ENCODE measurements at regions not wholly inside any gene's neighbourhood (a gene's known extent, or its start where the extent isn't known, plus 50 kb on each side); places are given as distances from the start of the nearest gene placed in this dataset.

GRCh38 chr16:8084302-8084701 is 506.0 kb downstream of the TMEM114 start:
- ChIA-PET CTCF (no interaction called here), POLR2A (no interaction called here)
- 80% methylated on average over 1 of the region's 1 CpG for WGBS (ENCODE audit: insufficient coverage)
- H3K4me3 ChIP-seq (ENCODE audit: control extremely low read depth in 1 of 5, extremely low read depth in 1 of 5, insufficient read depth in 1 of 5, low read depth in 2 of 5, low read length in 4 of 5): no peak overlapping the region
- H3K27ac ChIP-seq (ENCODE audit: low read length in 2 of 2): no peak overlapping the region
- H3K27me3 Mint-ChIP-seq: no peaks in the 10 kb centered on the region
- H3K4me3 Mint-ChIP-seq: no peak overlapping the region
- no peak overlapping the region for H3K4me2 ChIP-seq (replicated peaks; ENCODE audit: low read depth, low read length, poor library complexity, severe bottlenecking)
- H3K27me3 ChIP-seq (replicated peaks in 1 of 4; ENCODE audit: control extremely low read depth in 1 of 4, control insufficient read depth in 3 of 4, insufficient read depth in 4 of 4, low read length in 3 of 4): no peaks in the 10 kb centered on the region
- intact Hi-C loops (cut with micrococcal nuclease): no loop called here
- H4K20me1 ChIP-seq (ENCODE audit: control insufficient read depth, insufficient read depth, low read length, poor library complexity, severe bottlenecking): no peaks in the 10 kb centered on the region
- no peak for DNase-seq
- H2AFZ ChIP-seq (ENCODE audit: insufficient read depth, low read depth, low read length, poor library complexity, severe bottlenecking): no peak overlapping the region
- H3K36me3 ChIP-seq (replicated peaks in 1 of 2; ENCODE audit: control extremely low read depth in 1 of 2, control insufficient read depth in 1 of 2, extremely low read depth in 1 of 2, insufficient read depth in 2 of 2, low read length in 1 of 2): no peaks in the 10 kb centered on the region
- no peaks in the 10 kb centered on the region for H3K4me1 ChIP-seq (ENCODE audit: control insufficient read depth in 2 of 2, insufficient read depth in 2 of 2, low read length in 2 of 2)
- TF ChIP-seq CTCF (IDR thresholded peaks at IDR 0.05) (no peak), EZH2 (IDR thresholded peaks at IDR 0.05; ENCODE audit: borderline replicate concordance, insufficient read depth, low read depth, low read length, poor library complexity, severe bottlenecking) (no peak)
- peaks cover 3% of the 10 kb centered on the region for H3K9me3 Mint-ChIP-seq (ENCODE audit: insufficient read depth)
- H3K9me3 ChIP-seq (ENCODE audit: control extremely low read depth in 1 of 3, control insufficient read depth in 2 of 3, insufficient read depth in 1 of 3, low read length in 2 of 3): no peaks in the 10 kb centered on the region
- no peaks in the 10 kb centered on the region for H3K4me1 Mint-ChIP-seq
- H3K27ac Mint-ChIP-seq: no peak overlapping the region
- ATAC-seq (ENCODE audit: low read depth): no peak
- H3K79me2 ChIP-seq (ENCODE audit: control insufficient read depth, insufficient read depth, low read length): no peaks in the 10 kb centered on the region
- no peak overlapping the region for H3K9ac ChIP-seq (ENCODE audit: low read length)

DNA sequence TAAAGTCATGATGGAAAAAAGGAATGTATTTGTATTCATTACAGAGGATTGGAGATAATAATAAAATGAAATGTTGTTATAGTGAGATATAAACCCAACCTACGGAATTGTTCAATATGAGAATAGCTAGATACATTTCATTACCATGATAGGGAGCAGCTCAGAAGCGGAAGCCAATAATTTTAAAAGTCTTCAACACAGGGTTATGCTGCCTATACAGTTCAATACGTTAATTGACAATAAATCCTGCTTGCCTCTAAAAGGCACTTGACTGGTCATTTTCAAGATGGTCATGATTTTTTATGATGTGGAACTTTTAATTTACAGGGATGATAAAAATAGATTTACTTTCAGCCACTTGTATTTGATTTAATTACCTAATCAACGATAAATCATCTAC is 506.8 kb downstream of the TMEM114 start:
- Mint-ChIP-seq H3K27ac (no peak overlapping the region), H3K27me3 (no peaks in the 10 kb centered on the region), H3K9me3 (ENCODE audit: insufficient read depth) (peaks cover 3% of the 10 kb centered on the region), H3K4me1 (no peaks in the 10 kb centered on the region), H3K4me3 (no peak overlapping the region)
- Histone ChIP-seq H3K4me3 (ENCODE audit: control extremely low read depth in 1 of 5, extremely low read depth in 1 of 5, insufficient read depth in 1 of 5, low read depth in 2 of 5, low read length in 4 of 5) (no peak overlapping the region), H3K36me3 (replicated peaks in 1 of 2; ENCODE audit: control extremely low read depth in 1 of 2, control insufficient read depth in 1 of 2, extremely low read depth in 1 of 2, insufficient read depth in 2 of 2, low read length in 1 of 2) (no peaks in the 10 kb centered on the region), H3K9ac (ENCODE audit: low read length) (no peak overlapping the region), H3K9me3 (ENCODE audit: control extremely low read depth in 1 of 3, control insufficient read depth in 2 of 3, insufficient read depth in 1 of 3, low read length in 2 of 3) (no peaks in the 10 kb centered on the region), H3K27me3 (replicated peaks in 1 of 4; ENCODE audit: control extremely low read depth in 1 of 4, control insufficient read depth in 3 of 4, insufficient read depth in 4 of 4, low read length in 3 of 4) (no peaks in the 10 kb centered on the region), H3K79me2 (ENCODE audit: control insufficient read depth, insufficient read depth, low read length) (no peaks in the 10 kb centered on the region), H4K20me1 (ENCODE audit: control insufficient read depth, insufficient read depth, low read length, poor library complexity, severe bottlenecking) (no peaks in the 10 kb centered on the region), H3K27ac (ENCODE audit: low read length in 2 of 2) (no peak overlapping the region), H2AFZ (ENCODE audit: insufficient read depth, low read depth, low read length, poor library complexity, severe bottlenecking) (no peak overlapping the region), H3K4me2 (replicated peaks; ENCODE audit: low read depth, low read length, poor library complexity, severe bottlenecking) (no peak overlapping the region), H3K4me1 (ENCODE audit: control insufficient read depth in 2 of 2, insufficient read depth in 2 of 2, low read length in 2 of 2) (no peaks in the 10 kb centered on the region)
- CTCF ChIA-PET: no interaction called here
- POLR2A ChIA-PET: no interaction called here
- no peak for TF ChIP-seq EZH2 (IDR thresholded peaks at IDR 0.05; ENCODE audit: borderline replicate concordance, insufficient read depth, low read depth, low read length, poor library complexity, severe bottlenecking)
- no peak for TF ChIP-seq CTCF (IDR thresholded peaks at IDR 0.05)
- ATAC-seq (ENCODE audit: low read depth) (no peak), DNase-seq (no peak)
- no CpG with 5 or more reads among the region's 4 CpGs for WGBS (ENCODE audit: insufficient coverage)
- intact Hi-C loops (cut with micrococcal nuclease): no loop called here
